ENCODE measurements at regions not wholly inside any gene's neighbourhood (a gene's known extent, or its start where the extent isn't known, plus 50 kb on each side); places are given as distances from the start of the nearest gene placed in this dataset.

DNA sequence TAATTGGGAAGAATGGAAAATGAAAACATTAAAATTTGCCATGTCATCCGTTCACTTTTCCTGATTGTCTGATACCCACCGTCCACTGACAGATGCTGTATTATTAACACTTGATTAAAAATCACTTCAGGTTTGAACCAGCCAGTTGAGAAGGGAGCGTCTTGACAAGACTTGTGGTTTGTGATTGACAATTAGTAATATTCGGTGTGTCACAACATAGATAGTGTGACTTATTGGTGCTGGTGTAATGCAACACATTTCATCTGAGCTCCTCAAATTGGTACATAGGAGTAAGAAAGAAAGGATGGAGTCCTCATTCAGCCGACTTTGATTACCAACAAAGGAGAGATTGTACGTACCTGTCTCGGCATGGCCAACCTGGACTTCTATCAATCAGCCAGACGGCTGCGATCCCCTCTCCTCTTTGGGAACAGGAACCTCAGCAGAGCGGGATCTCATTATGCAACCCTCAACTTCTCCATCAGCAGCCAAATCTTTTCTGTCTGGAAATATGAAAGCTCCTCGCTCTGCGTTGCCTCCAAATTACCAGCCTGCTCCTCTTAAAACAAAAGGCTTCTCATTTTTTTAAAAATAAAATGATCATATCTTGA lies 211.7 kb upstream of the MVB12B start:
- no TSS peak for BruUV-seq (replicated peaks)
- H3K4me3 Mint-ChIP-seq (ENCODE audit: unreplicated experiment): no peak overlapping the region
- ChIA-PET CTCF (interaction anchor here (0.6 to 0.8 kb wide), 3 partner anchors 31 to 679 kb away, joined by 3 to 6 read pairs (median 3); no protein-coding TSS in a partner anchor), POLR2A (interaction anchor here (0.7 kb wide), 1 partner anchor 336 kb away, joined by 5 read pairs; no protein-coding TSS in a partner anchor)
- H3K27me3 Mint-ChIP-seq (ENCODE audit: insufficient read depth, unreplicated experiment): peaks cover 72% of the 10 kb centered on the region
- H3K9me3 Mint-ChIP-seq (ENCODE audit: unreplicated experiment): no peaks in the 10 kb centered on the region
- intact Hi-C loops (cut with micrococcal nuclease): no loop called here
- TF ChIP-seq, protein P1, sequence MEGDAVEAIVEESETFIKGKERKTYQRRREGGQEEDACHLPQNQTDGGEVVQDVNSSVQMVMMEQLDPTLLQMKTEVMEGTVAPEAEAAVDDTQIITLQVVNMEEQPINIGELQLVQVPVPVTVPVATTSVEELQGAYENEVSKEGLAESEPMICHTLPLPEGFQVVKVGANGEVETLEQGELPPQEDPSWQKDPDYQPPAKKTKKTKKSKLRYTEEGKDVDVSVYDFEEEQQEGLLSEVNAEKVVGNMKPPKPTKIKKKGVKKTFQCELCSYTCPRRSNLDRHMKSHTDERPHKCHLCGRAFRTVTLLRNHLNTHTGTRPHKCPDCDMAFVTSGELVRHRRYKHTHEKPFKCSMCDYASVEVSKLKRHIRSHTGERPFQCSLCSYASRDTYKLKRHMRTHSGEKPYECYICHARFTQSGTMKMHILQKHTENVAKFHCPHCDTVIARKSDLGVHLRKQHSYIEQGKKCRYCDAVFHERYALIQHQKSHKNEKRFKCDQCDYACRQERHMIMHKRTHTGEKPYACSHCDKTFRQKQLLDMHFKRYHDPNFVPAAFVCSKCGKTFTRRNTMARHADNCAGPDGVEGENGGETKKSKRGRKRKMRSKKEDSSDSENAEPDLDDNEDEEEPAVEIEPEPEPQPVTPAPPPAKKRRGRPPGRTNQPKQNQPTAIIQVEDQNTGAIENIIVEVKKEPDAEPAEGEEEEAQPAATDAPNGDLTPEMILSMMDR (IDR thresholded peaks at IDR 0.05; ENCODE audit: unreplicated experiment): no peak
- no peak for DNase-seq (ENCODE audit: unreplicated experiment)
- H3K27ac Mint-ChIP-seq (ENCODE audit: low read depth, unreplicated experiment): no peak overlapping the region
- H3K36me3 Mint-ChIP-seq (ENCODE audit: insufficient read depth, unreplicated experiment): no peaks in the 10 kb centered on the region
- no peaks in the 10 kb centered on the region for H3K4me1 Mint-ChIP-seq (ENCODE audit: insufficient read depth, unreplicated experiment)

DNA sequence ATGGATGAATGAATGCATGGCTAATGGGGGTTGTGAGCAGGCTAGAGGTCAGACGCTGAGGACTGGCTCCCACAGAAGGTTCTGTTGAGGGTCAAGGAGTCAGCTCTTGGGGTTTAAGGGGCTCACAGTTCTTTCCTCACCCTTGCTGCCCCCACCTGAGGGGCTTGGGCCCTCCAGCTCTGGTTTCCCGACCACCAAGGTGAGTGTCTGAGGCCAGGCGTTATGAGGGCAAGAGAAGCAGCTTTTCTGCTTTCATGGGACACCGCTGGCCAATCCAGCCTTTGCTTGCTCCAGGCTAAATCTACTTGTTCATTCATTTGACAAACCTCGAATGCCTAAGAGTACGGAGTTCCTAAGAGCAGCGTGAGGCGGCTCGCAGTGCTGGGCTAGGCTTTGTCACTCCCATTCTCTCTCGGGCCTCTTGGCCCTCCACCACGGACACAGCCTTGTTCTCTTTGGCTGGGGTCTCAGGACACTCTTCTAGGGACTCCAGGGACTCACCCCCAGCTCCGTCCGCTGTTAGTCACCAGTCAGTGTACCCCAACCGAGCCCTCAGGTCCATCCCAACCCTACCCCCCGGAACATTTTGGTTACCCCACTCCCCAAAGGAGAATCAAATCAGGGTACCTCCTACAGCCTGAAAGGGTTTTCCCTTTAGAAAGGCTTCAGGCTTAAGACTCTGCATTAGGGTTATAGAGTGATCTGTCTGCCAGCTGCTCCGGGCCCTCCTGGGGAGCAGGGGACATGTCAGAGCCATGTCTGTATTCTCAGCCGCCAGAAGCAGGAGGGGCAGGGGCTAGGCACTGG lies 210.1 kb upstream of the MVB12B start:
- no peak overlapping the region for H3K4me3 Mint-ChIP-seq (ENCODE audit: unreplicated experiment)
- H3K27ac Mint-ChIP-seq (ENCODE audit: low read depth, unreplicated experiment): no peak overlapping the region
- peaks cover 78% of the 10 kb centered on the region for H3K27me3 Mint-ChIP-seq (ENCODE audit: insufficient read depth, unreplicated experiment)

DNA sequence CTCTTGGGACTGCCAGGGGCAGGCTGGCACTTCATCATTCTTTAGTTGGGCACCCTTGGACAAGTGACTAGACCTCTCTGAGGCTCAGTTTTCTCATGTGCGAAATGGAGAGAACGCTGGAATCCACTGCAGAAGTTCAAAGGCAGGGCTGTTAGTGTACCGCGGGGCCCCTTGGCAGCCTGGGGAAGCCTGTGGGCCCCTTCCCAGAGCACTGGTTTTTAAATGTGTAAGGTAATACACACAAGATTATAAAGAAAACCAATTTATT lies 209.5 kb upstream of the MVB12B start:
- Mint-ChIP-seq H3K36me3 (ENCODE audit: insufficient read depth, unreplicated experiment) (no peaks in the 10 kb centered on the region), H3K4me3 (ENCODE audit: unreplicated experiment) (no peak overlapping the region), H3K27me3 (ENCODE audit: insufficient read depth, unreplicated experiment) (peaks cover 74% of the 10 kb centered on the region), H3K27ac (ENCODE audit: low read depth, unreplicated experiment) (no peak overlapping the region), H3K9me3 (ENCODE audit: unreplicated experiment) (no peaks in the 10 kb centered on the region), H3K4me1 (ENCODE audit: insufficient read depth, unreplicated experiment) (no peaks in the 10 kb centered on the region)
- TF ChIP-seq, protein P1 (IDR thresholded peaks at IDR 0.05; ENCODE audit: unreplicated experiment): no peak
- CTCF ChIA-PET: no interaction called here
- DNase-seq (ENCODE audit: unreplicated experiment): no peak
- POLR2A ChIA-PET: interaction anchor here (0.5 kb wide), 1 partner anchor 10 kb away, joined by 3 read pairs; no protein-coding TSS in a partner anchor
- no TSS peak for BruUV-seq (replicated peaks)
- intact Hi-C loops (cut with micrococcal nuclease): no loop called here

More for the DNA sequence above, 210.1 kb upstream of the MVB12B start:
- TF ChIP-seq, protein P1 (IDR thresholded peaks at IDR 0.05; ENCODE audit: unreplicated experiment): no peak
- no peak for DNase-seq (ENCODE audit: unreplicated experiment)
- ChIA-PET CTCF (no interaction called here), POLR2A (no interaction called here)
- Mint-ChIP-seq H3K36me3 (ENCODE audit: insufficient read depth, unreplicated experiment) (no peaks in the 10 kb centered on the region), H3K9me3 (ENCODE audit: unreplicated experiment) (no peaks in the 10 kb centered on the region), H3K4me1 (ENCODE audit: insufficient read depth, unreplicated experiment) (no peaks in the 10 kb centered on the region)
- no TSS peak for BruUV-seq (replicated peaks)
- intact Hi-C loops (cut with micrococcal nuclease): no loop called here

DNA sequence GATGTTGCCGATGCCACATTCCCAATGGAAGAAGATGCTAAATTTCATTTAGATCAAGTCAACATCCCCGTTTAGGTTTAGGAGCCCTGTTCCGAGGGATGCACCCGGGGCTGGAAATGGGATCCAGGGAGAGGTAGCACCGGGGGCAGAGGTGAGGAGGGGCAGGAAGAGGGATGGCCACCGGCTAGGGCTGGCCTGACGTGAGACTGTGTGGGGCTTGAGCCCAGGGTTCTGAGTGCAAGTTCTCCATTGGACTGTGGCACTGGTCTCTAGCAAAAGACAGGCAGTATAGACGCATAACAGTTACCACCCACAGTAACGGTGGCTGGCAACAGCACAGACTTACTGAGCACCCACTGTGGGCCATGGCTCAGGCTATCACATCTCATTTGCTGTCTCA lies 209.0 kb upstream of the MVB12B start:
- intact Hi-C loops (cut with micrococcal nuclease): no loop called here
- no peak for DNase-seq (ENCODE audit: unreplicated experiment)
- ChIA-PET POLR2A (interaction anchor here (0.5 kb wide), 1 partner anchor 10 kb away, joined by 3 read pairs; no protein-coding TSS in a partner anchor), CTCF (no interaction called here)
- no peaks in the 10 kb centered on the region for H3K9me3 Mint-ChIP-seq (ENCODE audit: unreplicated experiment)
- H3K4me1 Mint-ChIP-seq (ENCODE audit: insufficient read depth, unreplicated experiment): no peaks in the 10 kb centered on the region
- BruUV-seq (replicated peaks): no TSS peak
- H3K4me3 Mint-ChIP-seq (ENCODE audit: unreplicated experiment): no peak overlapping the region
- H3K27ac Mint-ChIP-seq (ENCODE audit: low read depth, unreplicated experiment): no peak overlapping the region
- peaks cover 73% of the 10 kb centered on the region for H3K27me3 Mint-ChIP-seq (ENCODE audit: insufficient read depth, unreplicated experiment)
- TF ChIP-seq, protein P1 (IDR thresholded peaks at IDR 0.05; ENCODE audit: unreplicated experiment): no peak
- H3K36me3 Mint-ChIP-seq (ENCODE audit: insufficient read depth, unreplicated experiment): no peaks in the 10 kb centered on the region

Measured in MCF 10A (cell line).